HCT116 (cell line): ENCODE measurements at regions not wholly inside any gene's neighbourhood (a gene's known extent, or its start where the extent isn't known, plus 50 kb on each side); places are given as distances from the start of the nearest gene placed in this dataset.

Experiments used
- ATAC-seq: fragments of 200-7000 bp; cut with Tn5 transposase; 2 replicates; pipeline ENCODE4 v1.9.1; 2020; ENCODE audit warnings: mild to moderate bottlenecking, moderate library complexity
- BruUV-seq: library from RNA; stranded (reverse); fragments of 400-500 nt; replicated peaks from 2 replicates; lab custom pipeline; 2021; lab: Mats Ljungman, UMichigan
- CTCF ChIA-PET: fragments of 300-600 bp; sonication (Branson Sonifier 250); formaldehyde crosslinking; loops from one replicate; lab custom pipeline; 2021; ENCODE audit warnings: antibody characterized with exemption; lab: Charles Lee
- POLR2A ChIA-PET: fragments of 300-600, 350-600 bp; sonication (Branson Sonifier 250); formaldehyde crosslinking; loops from one replicate; lab custom pipeline; 2021; ENCODE audit warnings: antibody characterized with exemption; lab: Charles Lee
- RAD21 ChIA-PET, 2 experiments: fragments of 300-600 bp; sonication (Branson Sonifier 250); formaldehyde crosslinking; loops; one replicate each; lab custom pipeline; 2023; ENCODE audit warnings: low total read pairs in 2 of 2; ENCODE audit not compliant: uncharacterized antibody in 2 of 2, unreplicated experiment in 2 of 2, low non-redundant PET in 1 of 2; lab: Charles Lee
- DNase-seq: peaks from one replicate; pipeline ENCODE4 v3.0.0-alpha.2; 2010; ENCODE audit warnings: low read depth, low spot score
- H2AFZ ChIP-seq: fragments of 200-600 bp; shearing (Covaris generic), sonication (generic); 2 replicates; pipeline ENCODE4 v1.6.1; 2017; ENCODE audit warnings: low read depth, mixed run types, mixed read lengths, antibody characterized with exemption, low read length; ENCODE audit not compliant: poor library complexity, severe bottlenecking
- H3K27ac ChIP-seq: 2 replicates; pipeline ENCODE4 v1.5.1; 2012; ENCODE audit warnings: low read depth, low read length
- H3K27me3 ChIP-seq: fragments of 200-600 bp; sonication (generic); 2 replicates; pipeline ENCODE4 v1.6.1; 2016; ENCODE audit warnings: mixed run types, low read length, mixed read lengths; ENCODE audit not compliant: insufficient read depth
- H3K36me3 ChIP-seq, 2 experiments: fragments of 200-500 bp in 1 of 2; fragments of 200-600 bp in 1 of 2; sonication (Bioruptor generic) in 1 of 2; sonication (generic) in 1 of 2; 2 replicates each; pipeline versions ENCODE4 v1.5.1 to v1.6.1; 2014 to 2016; ENCODE audit warnings: low read length in 2 of 2, inconsistent platforms in 1 of 2, mixed read lengths in 1 of 2, mixed run types in 1 of 2; ENCODE audit not compliant: insufficient read depth in 2 of 2, control insufficient read depth in 1 of 2
- H3K4me1 ChIP-seq, 2 experiments: fragments of 200-600 bp in 1 of 2; sonication (generic) in 1 of 2; 2 replicates each; pipeline versions ENCODE4 v1.5.1 to v1.6.1; 2012 to 2017; ENCODE audit warnings: low read length in 2 of 2, inconsistent platforms in 1 of 2, mild to moderate bottlenecking in 1 of 2, mixed read lengths in 1 of 2, mixed run types in 1 of 2, moderate library complexity in 1 of 2; ENCODE audit not compliant: insufficient read depth in 2 of 2, control insufficient read depth in 1 of 2
- H3K4me2 ChIP-seq: fragments of 200-600 bp; sonication (generic); 2 replicates; pipeline ENCODE4 v1.6.1; 2017; ENCODE audit warnings: mixed run types, low read length, mixed read lengths
- H3K4me3 ChIP-seq, 2 experiments: fragments of 200-600 bp in 1 of 2; sonication (generic) in 1 of 2; replicated peaks in 1 of 2; 2 replicates each; pipeline ENCODE4 v1.5.1; 2011 to 2016; ENCODE audit warnings: low read length in 2 of 2, control low read depth in 1 of 2, low read depth in 1 of 2, mild to moderate bottlenecking in 1 of 2, mixed read lengths in 1 of 2, mixed run types in 1 of 2
- H3K79me2 ChIP-seq: fragments of 200-600 bp; sonication (generic); 2 replicates; pipeline ENCODE4 v1.6.1; 2017; ENCODE audit warnings: mild to moderate bottlenecking, mixed run types, low read length, moderate library complexity, mixed read lengths; ENCODE audit not compliant: insufficient read depth
- H3K9ac ChIP-seq: fragments of 200-600 bp; sonication (generic); 2 replicates; pipeline ENCODE4 v1.6.1; 2016; ENCODE audit warnings: low read length, mixed read lengths
- H3K9me2 ChIP-seq: fragments of 200-600 bp; sonication (generic), shearing (Covaris generic); 2 replicates; pipeline ENCODE4 v1.6.1; 2017; ENCODE audit warnings: mixed run types, mild to moderate bottlenecking, moderate library complexity; ENCODE audit not compliant: insufficient read depth
- H3K9me3 ChIP-seq, 2 experiments: fragments of 200-500 bp in 1 of 2; fragments of 200-600 bp in 1 of 2; sonication (Bioruptor generic) in 1 of 2; sonication (generic) in 1 of 2; 2 replicates each; pipeline ENCODE4 v1.6.1; 2014 to 2017; ENCODE audit warnings: low read length in 2 of 2, mixed read lengths in 2 of 2, inconsistent platforms in 1 of 2, low read depth in 1 of 2, mild to moderate bottlenecking in 1 of 2, mixed run types in 1 of 2, moderate library complexity in 1 of 2; ENCODE audit not compliant: control insufficient read depth in 1 of 2, insufficient read depth in 1 of 2
- H4K20me1 ChIP-seq: fragments of 200-600 bp; sonication (generic), shearing (Covaris generic); 2 replicates; pipeline ENCODE4 v1.6.1; 2017; ENCODE audit warnings: mixed run types, mild to moderate bottlenecking, moderate library complexity; ENCODE audit not compliant: insufficient read depth
- CBX3 ChIP-seq: IDR thresholded peaks from 2 replicates; pipeline ENCODE4 v1.6.1; 2012; ENCODE audit warnings: low read depth
- EGR1 ChIP-seq: IDR thresholded peaks from 2 replicates; pipeline ENCODE4 v1.6.1; 2012; ENCODE audit warnings: low read depth
- ELF1 ChIP-seq: IDR thresholded peaks from 2 replicates; pipeline ENCODE4 v1.6.1; 2012; ENCODE audit warnings: low read depth, borderline replicate concordance
- EZH2 ChIP-seq: fragments of 200-600 bp; sonication (generic); IDR thresholded peaks from 2 replicates; pipeline ENCODE4 v1.6.1; 2017; ENCODE audit warnings: antibody characterized with exemption, mixed run types
- EZH2phosphoT487 ChIP-seq: fragments of 200-600 bp; IDR thresholded peaks from 2 replicates; pipeline ENCODE4 v1.6.1; 2018; ENCODE audit warnings: antibody characterized with exemption, borderline replicate concordance
- FOSL1 ChIP-seq: IDR thresholded peaks from 2 replicates; pipeline ENCODE4 v1.6.1; 2012; ENCODE audit warnings: low read depth
- MAX ChIP-seq: IDR thresholded peaks from 2 replicates; pipeline ENCODE4 v1.6.1; 2012
- REST ChIP-seq: IDR thresholded peaks from 2 replicates; pipeline ENCODE4 v1.6.1; 2012; ENCODE audit warnings: low read depth
- SIN3A ChIP-seq: IDR thresholded peaks from 2 replicates; pipeline ENCODE4 v1.6.1; 2012; ENCODE audit warnings: low read depth
- SP1 ChIP-seq: IDR thresholded peaks from 2 replicates; pipeline ENCODE4 v1.6.1; 2012; ENCODE audit warnings: low read depth
- SRF ChIP-seq: IDR thresholded peaks from 2 replicates; pipeline ENCODE4 v1.6.1; 2012; ENCODE audit warnings: low read depth
- TCF7L2 ChIP-seq: IDR thresholded peaks from 2 replicates; pipeline ENCODE4 v1.7.0; 2011; ENCODE audit warnings: borderline replicate concordance, inconsistent platforms; ENCODE audit not compliant: insufficient read depth, insufficient read length; ENCODE audit errors: extremely low read depth
- ZFX ChIP-seq: fragments of 450-650 bp; IDR thresholded peaks from 2 replicates; pipeline ENCODE4 v1.6.1; 2017
- intact Hi-C: fragments of 100-400 bp; cut with micrococcal nuclease; formaldehyde crosslinking; loops from 2 replicates; pipeline ENCODE4 v1.10.0; 2022
- TF ChIP-seq, protein P1 (sequence below), 3 experiments: fragments of 200-600 bp in 1 of 3; sonication (generic) in 1 of 3; IDR thresholded peaks in 2 of 3; conservative IDR thresholded peaks in 1 of 3; 2 replicates each; pipeline ENCODE4 v1.5.1; 2012 to 2017; ENCODE audit warnings: low read depth in 2 of 3, low read length in 2 of 3, antibody characterized with exemption in 1 of 3, borderline replicate concordance in 1 of 3, control low read depth in 1 of 3, mild to moderate bottlenecking in 1 of 3, mixed read lengths in 1 of 3, mixed run types in 1 of 3, moderate library complexity in 1 of 3; ENCODE audit not compliant: insufficient read depth in 1 of 3

DNA sequence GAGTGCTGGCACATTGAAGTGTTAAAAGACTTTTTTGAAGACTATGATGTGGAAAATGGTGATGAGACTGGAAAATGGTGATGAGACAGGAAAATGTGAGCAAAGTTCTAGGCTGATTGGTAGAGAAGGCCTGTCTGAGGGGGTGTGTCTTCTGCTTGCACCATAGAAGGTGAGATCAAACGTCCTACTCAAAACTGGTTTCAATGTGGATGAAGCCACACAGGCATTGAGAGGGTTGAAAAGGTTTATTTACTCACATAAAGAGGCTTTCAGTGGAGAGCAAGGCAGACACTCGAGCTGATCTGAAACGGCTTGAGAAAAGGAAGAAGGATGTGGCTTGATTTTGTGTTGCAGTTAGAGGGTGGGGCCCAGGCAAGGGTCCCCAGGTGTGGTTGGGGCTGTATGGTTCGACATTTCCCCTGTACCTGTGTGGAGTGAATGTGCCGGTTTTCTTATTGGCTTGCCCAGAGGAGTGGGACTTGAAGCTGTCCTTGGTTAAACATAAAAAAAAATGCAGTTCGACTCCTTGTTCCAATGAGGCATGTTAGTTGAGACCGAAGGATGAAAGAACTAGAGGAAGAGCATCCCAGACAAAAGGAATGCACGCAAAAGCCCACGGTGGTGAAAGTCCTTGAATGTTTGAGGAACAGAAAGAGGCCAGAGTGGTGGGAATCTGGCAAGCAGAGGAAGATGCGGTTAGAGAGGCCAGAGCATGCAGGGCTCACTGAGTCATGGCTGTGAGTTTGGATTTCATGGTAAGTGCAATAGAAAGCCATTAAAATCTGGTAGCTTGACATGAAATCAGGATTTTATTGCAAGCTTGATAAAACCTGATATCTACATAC, 172.3 kb downstream of the EPM2A start:
- Histone ChIP-seq H3K9me2 (no peaks in the 10 kb centered on the region), H3K4me2 (no peak overlapping the region), H3K36me3 (no peaks in the 10 kb centered on the region), H3K4me3 (no peak overlapping the region), H2AFZ (no peak overlapping the region), H3K79me2 (no peaks in the 10 kb centered on the region), H4K20me1 (no peaks in the 10 kb centered on the region), H3K9ac (no peak overlapping the region), H3K4me1 (no peaks in the 10 kb centered on the region), H3K9me3 (no peaks in the 10 kb centered on the region), H3K27ac (no peak overlapping the region), H3K27me3 (no peaks in the 10 kb centered on the region)
- DNase-seq: no peak
- intact Hi-C loops: no loop called here
- RAD21 ChIA-PET: no interaction called here
- TF ChIP-seq EGR1 (no peak), SRF (no peak), SIN3A (no peak), ELF1 (no peak), REST (no peak), SP1 (no peak), FOSL1 (no peak), ZFX (no peak), EZH2 (no peak), MAX (no peak), TCF7L2 (no peak), CBX3 (no peak), EZH2phosphoT487 (no peak)
- TF ChIP-seq, protein P1, sequence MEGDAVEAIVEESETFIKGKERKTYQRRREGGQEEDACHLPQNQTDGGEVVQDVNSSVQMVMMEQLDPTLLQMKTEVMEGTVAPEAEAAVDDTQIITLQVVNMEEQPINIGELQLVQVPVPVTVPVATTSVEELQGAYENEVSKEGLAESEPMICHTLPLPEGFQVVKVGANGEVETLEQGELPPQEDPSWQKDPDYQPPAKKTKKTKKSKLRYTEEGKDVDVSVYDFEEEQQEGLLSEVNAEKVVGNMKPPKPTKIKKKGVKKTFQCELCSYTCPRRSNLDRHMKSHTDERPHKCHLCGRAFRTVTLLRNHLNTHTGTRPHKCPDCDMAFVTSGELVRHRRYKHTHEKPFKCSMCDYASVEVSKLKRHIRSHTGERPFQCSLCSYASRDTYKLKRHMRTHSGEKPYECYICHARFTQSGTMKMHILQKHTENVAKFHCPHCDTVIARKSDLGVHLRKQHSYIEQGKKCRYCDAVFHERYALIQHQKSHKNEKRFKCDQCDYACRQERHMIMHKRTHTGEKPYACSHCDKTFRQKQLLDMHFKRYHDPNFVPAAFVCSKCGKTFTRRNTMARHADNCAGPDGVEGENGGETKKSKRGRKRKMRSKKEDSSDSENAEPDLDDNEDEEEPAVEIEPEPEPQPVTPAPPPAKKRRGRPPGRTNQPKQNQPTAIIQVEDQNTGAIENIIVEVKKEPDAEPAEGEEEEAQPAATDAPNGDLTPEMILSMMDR (IDR thresholded peaks at IDR 0.05 in 2 of 3, conservative IDR thresholded peaks at IDR 0.05 in 1 of 3; ENCODE audit: borderline replicate concordance in 1 of 3, insufficient read depth in 1 of 3, low read depth in 2 of 3, low read length in 2 of 3): no peak
- CTCF ChIA-PET: no interaction called here
- POLR2A ChIA-PET: no interaction called here
- no peak for ATAC-seq
- BruUV-seq: no TSS peak
